H1 (cell line): ENCODE measurements at regions not wholly inside any gene's neighbourhood (a gene's known extent, or its start where the extent isn't known, plus 50 kb on each side); places are given as distances from the start of the nearest gene placed in this dataset.

Experiments used
- BACH1 ChIP-seq: IDR thresholded peaks from 2 replicates; pipeline ENCODE4 v1.6.1; 2012; ENCODE audit warnings: low read length, improper control_type of control experiment
- KDM1A ChIP-seq: fragments of 200-600, 300-600 bp; sonication (generic); IDR thresholded peaks from 2 replicates; pipeline ENCODE4 v1.7.1; 2016; ENCODE audit warnings: mild to moderate bottlenecking, low read length, borderline replicate concordance
- RXRA ChIP-seq: IDR thresholded peaks from 2 replicates; pipeline ENCODE4 v1.6.1; 2011; ENCODE audit warnings: low read depth, mild to moderate bottlenecking, low read length, moderate library complexity; ENCODE audit not compliant: insufficient read depth

DNA sequence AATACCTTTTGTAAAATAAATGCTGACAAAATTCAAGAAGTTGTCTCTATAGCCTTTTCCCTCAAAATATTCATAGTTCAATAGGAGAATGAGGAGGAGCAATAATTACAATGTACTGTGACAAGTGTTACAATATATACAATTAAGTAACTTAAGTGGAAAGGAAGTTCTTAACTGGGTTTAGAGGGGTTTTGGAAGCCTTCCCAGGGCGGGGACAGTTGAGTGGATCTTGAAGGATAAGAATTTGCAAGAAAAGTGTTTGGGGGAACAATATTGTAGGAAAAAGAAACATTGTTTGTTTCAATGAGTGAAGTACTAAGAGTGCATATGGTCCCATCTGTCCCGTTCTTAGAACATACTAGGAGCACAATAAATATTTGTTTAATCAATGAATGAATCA is 165.2 kb upstream of the PLSCR5 start (continued):
- TF ChIP-seq KDM1A (no peak), RXRA (no peak), BACH1 (no peak)
